ENCODE measurements at regions not wholly inside any gene's neighbourhood (a gene's known extent, or its start where the extent isn't known, plus 50 kb on each side); places are given as distances from the start of the nearest gene placed in this dataset.
"Not testable (repeated sequence)": the region's sequence is repeated elsewhere in the genome, so short reads cannot be mapped to it uniquely, and the experiment has no call there.

DNA sequence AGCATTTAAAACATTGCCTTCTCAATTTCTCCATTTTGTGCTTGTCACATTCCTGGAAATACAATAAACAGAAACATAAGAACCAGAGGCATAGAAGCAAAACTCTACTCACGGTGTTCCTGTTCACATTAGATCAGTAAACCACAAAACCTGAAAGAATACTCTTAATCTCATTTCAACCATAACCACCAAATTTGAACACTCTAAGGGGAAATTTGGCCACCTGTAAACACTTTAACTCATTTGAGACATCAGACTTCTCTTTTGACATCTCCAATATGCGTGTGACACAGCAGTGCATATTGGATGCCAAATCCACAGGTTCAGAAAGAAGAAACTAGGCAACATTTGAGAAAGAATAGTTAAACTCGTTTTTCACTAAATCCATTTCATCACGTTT lies 153.8 kb upstream of the IRAK1BP1 start:
- no peak for DNase-seq (ENCODE audit: low read depth)
- no peak overlapping the region for H3K4me3 ChIP-seq (ENCODE audit: low read depth, low read length)
- TF ChIP-seq CTCF (IDR thresholded peaks at IDR 0.05; ENCODE audit: insufficient read depth, low read depth, low read length), result no peak

GRCh38 chr6:78744144-78744543 lies 123.2 kb upstream of the IRAK1BP1 start:
- TF ChIP-seq CTCF (IDR thresholded peaks at IDR 0.05; ENCODE audit: insufficient read depth, low read depth, low read length), result no peak

DNA sequence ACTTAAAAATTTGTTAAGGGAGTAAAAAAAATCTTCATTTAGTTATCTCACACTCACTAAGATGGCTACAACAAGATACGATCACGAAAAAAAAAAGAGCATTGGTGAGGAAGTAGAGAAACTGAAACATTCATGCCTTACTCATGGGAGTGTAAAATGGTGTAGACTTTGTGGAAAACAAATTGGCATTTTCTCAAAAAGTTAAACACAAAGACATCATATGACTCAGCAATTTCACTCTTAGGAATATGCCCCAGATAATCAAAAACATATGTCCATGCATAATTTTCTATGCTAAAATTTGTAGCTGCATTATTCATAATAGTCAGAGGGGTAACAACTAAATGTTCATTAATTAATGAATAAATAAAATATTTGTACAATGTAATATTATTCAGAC lies 120.9 kb upstream of the IRAK1BP1 start:
- DNase-seq (ENCODE audit: low read depth), result peak; percentile 8
- no peak overlapping the region for H3K4me3 ChIP-seq (ENCODE audit: low read depth, low read length)
- no peak for TF ChIP-seq CTCF (IDR thresholded peaks at IDR 0.05; ENCODE audit: insufficient read depth, low read depth, low read length)

More at GRCh38 chr6:78744144-78744543, 123.2 kb upstream of the IRAK1BP1 start:
- no peak for DNase-seq (ENCODE audit: low read depth)
- no peak overlapping the region for H3K4me3 ChIP-seq (ENCODE audit: low read depth, low read length)

- TF ChIP-seq CTCF (IDR thresholded peaks at IDR 0.05; ENCODE audit: insufficient read depth, low read depth, low read length), result no peak
Measured at GRCh38 chr6:78749326-78749725, 118.0 kb upstream of the IRAK1BP1 start.

GRCh38 chr6:78758297-78758798 lies 109.0 kb upstream of the IRAK1BP1 start:
- not testable (repeated sequence) for H3K4me3 ChIP-seq (ENCODE audit: low read depth, low read length); DNase-seq (ENCODE audit: low read depth)

More at GRCh38 chr6:78749326-78749725, 118.0 kb upstream of the IRAK1BP1 start:
- no peak for DNase-seq (ENCODE audit: low read depth)
- H3K4me3 ChIP-seq (ENCODE audit: low read depth, low read length), result no peak overlapping the region

- no peak for TF ChIP-seq CTCF (IDR thresholded peaks at IDR 0.05; ENCODE audit: insufficient read depth, low read depth, low read length)
Measured at GRCh38 chr6:78768271-78768670, 99.1 kb upstream of the IRAK1BP1 start.

DNA sequence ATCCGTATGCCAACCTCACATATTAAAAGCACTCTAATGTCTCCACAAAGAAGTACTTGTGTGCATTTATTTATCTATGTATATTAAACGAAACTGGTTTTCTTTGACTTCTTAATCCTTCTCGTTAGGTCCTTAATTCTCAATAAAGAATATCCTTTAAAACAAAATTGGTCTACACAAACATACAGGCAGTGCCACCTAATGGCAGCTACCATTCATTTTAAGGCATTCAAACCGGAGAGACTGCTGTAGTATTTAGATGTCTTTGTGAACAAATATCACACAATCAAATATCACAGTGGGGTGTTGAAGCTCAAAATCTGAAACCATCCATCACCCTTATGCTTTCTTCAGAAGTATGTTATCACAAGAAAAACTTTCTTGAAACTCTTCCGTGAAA lies 96.6 kb upstream of the IRAK1BP1 start:
- DNase-seq (ENCODE audit: low read depth), result no peak
- TF ChIP-seq CTCF (IDR thresholded peaks at IDR 0.05; ENCODE audit: insufficient read depth, low read depth, low read length), result peak; percentile 5
- no peak overlapping the region for H3K4me3 ChIP-seq (ENCODE audit: low read depth, low read length)

More at GRCh38 chr6:78768271-78768670, 99.1 kb upstream of the IRAK1BP1 start:
- no peak overlapping the region for H3K4me3 ChIP-seq (ENCODE audit: low read depth, low read length)
- no peak for DNase-seq (ENCODE audit: low read depth)
